Mucosa of descending colon (tissue), 3 donors: ENCODE measurements at regions not wholly inside any gene's neighbourhood (a gene's known extent, or its start where the extent isn't known, plus 50 kb on each side); places are given as distances from the start of the nearest gene placed in this dataset.

Experiments used
- ATAC-seq: fragments of 200-7000 bp; cut with Tn5 transposase; one replicate; pipeline ENCODE4 v1.9.1; 2020; ENCODE audit warnings: mild to moderate bottlenecking, moderate library complexity
- DNase-seq, 3 donors: peaks; one replicate each; pipeline ENCODE4 v3.0.0-alpha.2; 2020
- H3K36me3 ChIP-seq: fragments of 200-600 bp; one replicate; pipeline ENCODE4 v1.8.0; 2021; ENCODE audit warnings: low read depth, mild to moderate bottlenecking
- H3K4me1 ChIP-seq: fragments of 200-600 bp; one replicate; pipeline ENCODE4 v1.8.0; 2021; ENCODE audit warnings: low read depth, mild to moderate bottlenecking
- H3K4me3 ChIP-seq: fragments of 200-600 bp; one replicate; pipeline ENCODE4 v1.8.0; 2021; ENCODE audit warnings: mild to moderate bottlenecking
- H3K9me3 ChIP-seq: fragments of 200-600 bp; one replicate; pipeline ENCODE4 v1.8.0; 2021; ENCODE audit warnings: mild to moderate bottlenecking
- CTCF ChIP-seq: fragments of 200-600 bp; IDR thresholded peaks from one replicate; pipeline ENCODE4 v1.8.0; 2022; ENCODE audit warnings: antibody characterized with exemption, mild to moderate bottlenecking
- intact Hi-C, 2 donors: fragments of 100-400 bp; cut with DNase I in 1 of 2; cut with micrococcal nuclease in 1 of 2; formaldehyde crosslinking; loops; one replicate each; pipeline versions ENCODE4 v1.11.0 to v1.11.1; 2022; cut with DNase I, micrococcal nuclease
- donor health status: DM: no; HTN: no; CAD: no; lungs with moderate emphysema.
- donor health status: DM: no; HTN: no; CAD: no.
- donor health status: DM: no; HTN: yes; CAD: no.

- no peaks in the 10 kb centered on the region for H3K4me1 ChIP-seq
- no peaks in the 10 kb centered on the region for H3K36me3 ChIP-seq
- ATAC-seq: no peak
- H3K9me3 ChIP-seq: no peaks in the 10 kb centered on the region
- TF ChIP-seq CTCF: no peak
- DNase-seq: no peak
- no peak overlapping the region for H3K4me3 ChIP-seq
- intact Hi-C loops: no loop called here
Observed at GRCh38 chr13:44266772-44267171, 106.9 kb upstream of the SERP2 start.

- Histone ChIP-seq H3K9me3 (no peaks in the 10 kb centered on the region), H3K4me3 (no peak overlapping the region), H3K4me1 (no peaks in the 10 kb centered on the region), H3K36me3 (no peaks in the 10 kb centered on the region)
- ATAC-seq (no peak), DNase-seq (no peak)
- intact Hi-C loops: no loop called here
- no peak for TF ChIP-seq CTCF
Observed at GRCh38 chr13:44267203-44267602, 106.4 kb upstream of the SERP2 start.

DNA sequence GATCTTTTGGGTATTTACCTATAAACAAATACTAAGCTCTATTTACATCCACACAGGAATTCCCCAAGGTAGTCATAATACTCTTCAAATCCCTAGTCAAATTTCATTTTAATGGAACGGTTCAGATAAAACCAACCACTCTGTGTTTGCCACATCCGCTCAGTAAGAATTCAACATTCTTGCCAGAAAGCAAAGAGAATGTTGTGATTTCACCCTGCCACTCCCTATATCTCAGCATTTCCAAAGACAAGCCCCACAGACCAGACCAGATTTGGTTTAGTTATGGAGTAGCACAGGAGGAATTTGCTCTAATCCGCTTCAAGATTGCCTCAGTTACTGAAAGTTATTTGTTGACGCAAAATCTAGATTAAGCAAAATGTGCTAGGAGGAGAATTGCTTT is 105.6 kb upstream of the SERP2 start:
- DNase-seq (no peak), ATAC-seq (no peak)
- Histone ChIP-seq H3K9me3 (no peaks in the 10 kb centered on the region), H3K4me1 (no peaks in the 10 kb centered on the region), H3K36me3 (no peaks in the 10 kb centered on the region), H3K4me3 (no peak overlapping the region)
- no peak for TF ChIP-seq CTCF
- intact Hi-C loops: no loop called here

- TF ChIP-seq CTCF: no peak
- DNase-seq: no peak
- H3K4me3 ChIP-seq: no peak overlapping the region
- intact Hi-C loops: no loop called here
- H3K9me3 ChIP-seq: no peaks in the 10 kb centered on the region
- ATAC-seq: no peak
- no peaks in the 10 kb centered on the region for H3K36me3 ChIP-seq
- H3K4me1 ChIP-seq: peaks cover 3% of the 10 kb centered on the region
Observed at GRCh38 chr13:44268980-44269379, 104.6 kb upstream of the SERP2 start.

GRCh38 chr13:44270150-44270549 is 103.5 kb upstream of the SERP2 start:
- no peak for TF ChIP-seq CTCF
- H3K9me3 ChIP-seq: no peaks in the 10 kb centered on the region
- intact Hi-C loops: no loop called here
- no peak overlapping the region for H3K4me3 ChIP-seq
- DNase-seq (no peak), ATAC-seq (no peak)
- H3K4me1 ChIP-seq: peaks cover 3% of the 10 kb centered on the region
- no peaks in the 10 kb centered on the region for H3K36me3 ChIP-seq

- H3K4me1 ChIP-seq: peaks cover 3% of the 10 kb centered on the region
- DNase-seq (no peak), ATAC-seq (peak; percentile 8)
- no peaks in the 10 kb centered on the region for H3K36me3 ChIP-seq
- H3K9me3 ChIP-seq: no peaks in the 10 kb centered on the region
- intact Hi-C loops: no loop called here
- H3K4me3 ChIP-seq: no peak overlapping the region
- TF ChIP-seq CTCF: no peak
Observed at GRCh38 chr13:44271031-44271455, 102.6 kb upstream of the SERP2 start.
